ENCODE measurements at regions not wholly inside any gene's neighbourhood (a gene's known extent, or its start where the extent isn't known, plus 50 kb on each side); places are given as distances from the start of the nearest gene placed in this dataset.

- TF ChIP-seq, protein P1, sequence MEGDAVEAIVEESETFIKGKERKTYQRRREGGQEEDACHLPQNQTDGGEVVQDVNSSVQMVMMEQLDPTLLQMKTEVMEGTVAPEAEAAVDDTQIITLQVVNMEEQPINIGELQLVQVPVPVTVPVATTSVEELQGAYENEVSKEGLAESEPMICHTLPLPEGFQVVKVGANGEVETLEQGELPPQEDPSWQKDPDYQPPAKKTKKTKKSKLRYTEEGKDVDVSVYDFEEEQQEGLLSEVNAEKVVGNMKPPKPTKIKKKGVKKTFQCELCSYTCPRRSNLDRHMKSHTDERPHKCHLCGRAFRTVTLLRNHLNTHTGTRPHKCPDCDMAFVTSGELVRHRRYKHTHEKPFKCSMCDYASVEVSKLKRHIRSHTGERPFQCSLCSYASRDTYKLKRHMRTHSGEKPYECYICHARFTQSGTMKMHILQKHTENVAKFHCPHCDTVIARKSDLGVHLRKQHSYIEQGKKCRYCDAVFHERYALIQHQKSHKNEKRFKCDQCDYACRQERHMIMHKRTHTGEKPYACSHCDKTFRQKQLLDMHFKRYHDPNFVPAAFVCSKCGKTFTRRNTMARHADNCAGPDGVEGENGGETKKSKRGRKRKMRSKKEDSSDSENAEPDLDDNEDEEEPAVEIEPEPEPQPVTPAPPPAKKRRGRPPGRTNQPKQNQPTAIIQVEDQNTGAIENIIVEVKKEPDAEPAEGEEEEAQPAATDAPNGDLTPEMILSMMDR (IDR thresholded peaks at IDR 0.05), result no peak
- TF ChIP-seq POLR2A (IDR thresholded peaks at IDR 0.05) (no peak), EP300 (IDR thresholded peaks at IDR 0.05) (no peak)
Observed at GRCh38 chr3:154969366-154969765, 110.8 kb upstream of the MME start.
